ENCODE measurements at regions not wholly inside any gene's neighbourhood (a gene's known extent, or its start where the extent isn't known, plus 50 kb on each side); places are given as distances from the start of the nearest gene placed in this dataset.

DNA sequence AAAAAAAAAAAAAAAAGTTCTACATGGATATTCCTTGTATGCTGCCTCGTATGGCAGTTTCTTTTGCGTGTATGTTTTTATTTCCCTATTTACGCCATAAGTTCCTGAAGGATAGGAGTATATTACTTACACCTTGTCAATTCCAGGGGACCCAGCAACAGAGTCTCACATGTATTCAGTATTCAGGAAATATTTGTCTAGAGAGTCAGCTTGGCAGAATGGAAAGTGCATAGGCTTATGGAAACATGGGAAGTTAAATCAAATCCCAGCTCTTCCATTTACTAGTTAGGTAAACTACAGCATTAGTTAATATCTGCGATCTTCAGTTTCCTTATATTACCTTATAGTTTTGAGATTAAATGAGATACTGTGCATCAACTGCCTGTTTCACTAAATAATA lies 51.1 kb upstream of the SLC22A16 start:
- 73% methylated on average over 4 of the region's 4 CpGs for WGBS
- Histone ChIP-seq H3K36me3 (no peaks in the 10 kb centered on the region), H3K27ac (replicated peaks in 1 of 4) (no peak overlapping the region), H3K27me3 (no peaks in the 10 kb centered on the region), H3K9me3 (no peaks in the 10 kb centered on the region), H3K4me3 (no peak overlapping the region), H3K4me1 (peaks cover 3 to 10% (median 9%) of the 10 kb centered on the region in 4 donors)
- TF ChIP-seq POLR2A (IDR thresholded peaks at IDR 0.05; ENCODE audit: low read depth) = no peak
- no peak for TF ChIP-seq CTCF (IDR thresholded peaks at IDR 0.05)
- no peak for TF ChIP-seq EP300 (IDR thresholded peaks at IDR 0.05)
- no peak for TF ChIP-seq POLR2AphosphoS5 (IDR thresholded peaks at IDR 0.05)
- intact Hi-C loops (cut with DNase I) = loop anchor here (5.0 kb wide), 2 partner anchors 420 to 685 kb away; no protein-coding TSS in a partner anchor
- no peak for DNase-seq (ENCODE audit: extremely low spot score)

GRCh38 chr6:110526726-110527125 lies 50.3 kb upstream of the SLC22A16 start:
- TF ChIP-seq POLR2A (IDR thresholded peaks at IDR 0.05; ENCODE audit: low read depth) (no peak), EP300 (IDR thresholded peaks at IDR 0.05) (no peak), CTCF (IDR thresholded peaks at IDR 0.05) (no peak), POLR2AphosphoS5 (IDR thresholded peaks at IDR 0.05) (no peak)
- no peak for DNase-seq (ENCODE audit: extremely low spot score)
- no peaks in the 10 kb centered on the region for H3K36me3 ChIP-seq
- intact Hi-C loops (cut with DNase I) = loop anchor here (5.0 kb wide), 2 partner anchors 421 to 686 kb away; no protein-coding TSS in a partner anchor
- peaks cover 3 to 10% (median 9%) of the 10 kb centered on the region in 4 donors for H3K4me1 ChIP-seq
- no peaks in the 10 kb centered on the region for H3K27me3 ChIP-seq
- H3K4me3 ChIP-seq = no peak overlapping the region
- WGBS = 70% methylated on average over 3 of the region's 3 CpGs
- no peaks in the 10 kb centered on the region for H3K9me3 ChIP-seq
- H3K27ac ChIP-seq (replicated peaks in 1 of 4) = no peak overlapping the region

Measured in esophagus muscularis mucosa (tissue), 4 donors.